ENCODE measurements at regions not wholly inside any gene's neighbourhood (a gene's known extent, or its start where the extent isn't known, plus 50 kb on each side); places are given as distances from the start of the nearest gene placed in this dataset.

GRCh38 chr22:49418341-49418894 is 409.3 kb downstream of the BRD1 start:
- TF ChIP-seq GATA3 (IDR thresholded peaks at IDR 0.05; ENCODE audit: low read depth, low read length) (no peak), GATA2 (IDR thresholded peaks at IDR 0.05; ENCODE audit: low read depth, low read length) (no peak)
